Osteoblast (primary cell): ENCODE measurements at regions not wholly inside any gene's neighbourhood (a gene's known extent, or its start where the extent isn't known, plus 50 kb on each side); places are given as distances from the start of the nearest gene placed in this dataset.

Source experiments
- DNase-seq: peaks from one replicate; pipeline ENCODE4 v3.0.0; 2011; ENCODE audit warnings: low spot score, mixed read lengths; ENCODE audit not compliant: insufficient read length; ENCODE audit errors: missing footprints
- H2AFZ ChIP-seq: 2 replicates; pipeline ENCODE4 v1.6.0; 2011; ENCODE audit warnings: mild to moderate bottlenecking, low read length
- H3K27ac ChIP-seq: 2 replicates; pipeline ENCODE4 v1.5.1; 2011; ENCODE audit warnings: mild to moderate bottlenecking, low read depth, low read length, moderate library complexity
- H3K27me3 ChIP-seq: 2 replicates; pipeline ENCODE4 v1.6.0; 2012; ENCODE audit warnings: mild to moderate bottlenecking, control low read depth, inconsistent platforms, low read length, moderate library complexity; ENCODE audit not compliant: insufficient read depth
- H3K36me3 ChIP-seq: 2 replicates; pipeline ENCODE4 v1.5.1; 2011; ENCODE audit warnings: mild to moderate bottlenecking, low read length, control low read depth, moderate library complexity; ENCODE audit not compliant: insufficient read depth
- H3K4me1 ChIP-seq: 2 replicates; pipeline ENCODE4 v1.5.1; 2011; ENCODE audit warnings: mild to moderate bottlenecking, low read length, control low read depth, moderate library complexity; ENCODE audit not compliant: insufficient read depth
- H3K4me2 ChIP-seq: 2 replicates; pipeline ENCODE4 v1.6.0; 2011; ENCODE audit warnings: mild to moderate bottlenecking, low read length; ENCODE audit not compliant: insufficient read depth
- H3K4me3 ChIP-seq: fragments of 200-600 bp; sonication (generic); 3 replicates; pipeline ENCODE4 v1.5.1; 2012; ENCODE audit warnings: mild to moderate bottlenecking, low read length, inconsistent platforms; ENCODE audit not compliant: insufficient read depth
- H3K79me2 ChIP-seq: 2 replicates; pipeline ENCODE4 v1.6.0; 2012; ENCODE audit warnings: mild to moderate bottlenecking, low read length, control low read depth, inconsistent platforms; ENCODE audit not compliant: insufficient read depth
- H3K9me3 ChIP-seq: 2 replicates; pipeline ENCODE4 v1.5.1; 2011; ENCODE audit warnings: low read depth, low read length, control low read depth
- H4K20me1 ChIP-seq: 2 replicates; pipeline ENCODE4 v1.6.0; 2012; ENCODE audit warnings: mild to moderate bottlenecking, low read length, control low read depth; ENCODE audit not compliant: insufficient read depth
- CTCF ChIP-seq: IDR thresholded peaks from 2 replicates; pipeline ENCODE4 v1.5.1; 2011; ENCODE audit warnings: mild to moderate bottlenecking, low read depth, low read length, moderate library complexity; ENCODE audit errors: extremely low read depth

- TF ChIP-seq CTCF = no peak
- Histone ChIP-seq H4K20me1 (no peaks in the 10 kb centered on the region), H3K4me2 (no peak overlapping the region), H3K4me3 (no peak overlapping the region), H3K4me1 (no peaks in the 10 kb centered on the region), H2AFZ (no peak overlapping the region), H3K36me3 (no peaks in the 10 kb centered on the region), H3K27ac (no peak overlapping the region), H3K27me3 (no peaks in the 10 kb centered on the region), H3K79me2 (no peaks in the 10 kb centered on the region), H3K9me3 (no peaks in the 10 kb centered on the region)
- no peak for DNase-seq
These were observed 230.8 kb downstream of the FOXA2 start for GRCh38 chr20:22353586-22353985.

- H3K79me2 ChIP-seq = no peaks in the 10 kb centered on the region
- no peaks in the 10 kb centered on the region for H3K36me3 ChIP-seq
- no peaks in the 10 kb centered on the region for H3K9me3 ChIP-seq
- no peaks in the 10 kb centered on the region for H4K20me1 ChIP-seq
- H3K4me2 ChIP-seq = no peak overlapping the region
- no peak for TF ChIP-seq CTCF
- H2AFZ ChIP-seq = no peak overlapping the region
- no peak overlapping the region for H3K27ac ChIP-seq
- H3K4me1 ChIP-seq = no peaks in the 10 kb centered on the region
- DNase-seq = no peak
- H3K27me3 ChIP-seq = no peaks in the 10 kb centered on the region
- no peak overlapping the region for H3K4me3 ChIP-seq
These were observed 232.4 kb downstream of the FOXA2 start for GRCh38 chr20:22352019-22352418.

- H3K79me2 ChIP-seq = no peaks in the 10 kb centered on the region
These were observed 233.7 kb downstream of the FOXA2 start for GRCh38 chr20:22350624-22351023.

GRCh38 chr20:22348010-22348409, 236.4 kb downstream of the FOXA2 start:
- H3K27ac ChIP-seq = no peak overlapping the region
- no peak for DNase-seq
- H3K79me2 ChIP-seq = no peaks in the 10 kb centered on the region
- no peaks in the 10 kb centered on the region for H3K4me1 ChIP-seq
- no peaks in the 10 kb centered on the region for H3K9me3 ChIP-seq
- H3K4me3 ChIP-seq = no peak overlapping the region
- H4K20me1 ChIP-seq = no peaks in the 10 kb centered on the region
- H3K4me2 ChIP-seq = no peak overlapping the region
- TF ChIP-seq CTCF = no peak
- no peak overlapping the region for H2AFZ ChIP-seq
- H3K36me3 ChIP-seq = no peaks in the 10 kb centered on the region
- no peaks in the 10 kb centered on the region for H3K27me3 ChIP-seq

More at GRCh38 chr20:22350624-22351023, 233.7 kb downstream of the FOXA2 start:
- Histone ChIP-seq H3K4me1 (no peaks in the 10 kb centered on the region), H3K27me3 (no peaks in the 10 kb centered on the region), H2AFZ (no peak overlapping the region), H4K20me1 (no peaks in the 10 kb centered on the region), H3K4me2 (no peak overlapping the region), H3K4me3 (no peak overlapping the region), H3K27ac (no peak overlapping the region), H3K36me3 (no peaks in the 10 kb centered on the region), H3K9me3 (no peaks in the 10 kb centered on the region)
- DNase-seq = no peak
- no peak for TF ChIP-seq CTCF
